T-helper 17 cell (primary cell): ENCODE measurements at regions not wholly inside any gene's neighbourhood (a gene's known extent, or its start where the extent isn't known, plus 50 kb on each side); places are given as distances from the start of the nearest gene placed in this dataset.

Experiments
- ATAC-seq: fragments of 150-1000 bp; cut with Tn5 transposase; 2 replicates; pipeline ENCODE4 v1.10.0; 2021; ENCODE audit warnings: mild to moderate bottlenecking, moderate library complexity
- DNase-seq, 3 donors: peaks; one replicate each; pipeline versions ENCODE4 v3.0.0 to v3.0.0-alpha.2; 2020 to 2021
- H3K9me3 ChIP-seq: one replicate; pipeline ENCODE4 v1.7.0; 2013; ENCODE audit warnings: low read length, mild to moderate bottlenecking; ENCODE audit not compliant: control insufficient read depth, poor library complexity, severe bottlenecking
- H3K27ac Mint-ChIP-seq: one replicate; pipeline ENCODE4 v1.8.0; 2022; ENCODE audit warnings: mild to moderate bottlenecking, moderate library complexity, mixed read lengths
- H3K27me3 Mint-ChIP-seq: one replicate; pipeline ENCODE4 v1.8.0; 2022; ENCODE audit warnings: mixed read lengths
- H3K36me3 Mint-ChIP-seq: one replicate; pipeline ENCODE4 v1.8.0; 2022; ENCODE audit warnings: low read depth, mixed read lengths
- H3K4me1 Mint-ChIP-seq: one replicate; pipeline ENCODE4 v1.8.0; 2022; ENCODE audit warnings: mild to moderate bottlenecking, mixed read lengths
- H3K4me3 Mint-ChIP-seq: one replicate; pipeline ENCODE4 v1.8.0; 2022; ENCODE audit warnings: mild to moderate bottlenecking, moderate library complexity, mixed read lengths

- ATAC-seq: no peak
- no peaks in the 10 kb centered on the region for H3K9me3 ChIP-seq
- no peak for DNase-seq
- Mint-ChIP-seq H3K36me3 (no peaks in the 10 kb centered on the region), H3K27me3 (peaks cover 4% of the 10 kb centered on the region), H3K4me3 (no peak overlapping the region), H3K27ac (no peak overlapping the region), H3K4me1 (no peaks in the 10 kb centered on the region)
Observed at GRCh38 chr13:76163761-76164160, 527.6 kb downstream of the LMO7 start.

GRCh38 chr13:76160961-76161925 is 525.1 kb downstream of the LMO7 start:
- Mint-ChIP-seq H3K4me3 (no peak overlapping the region), H3K4me1 (no peaks in the 10 kb centered on the region), H3K27ac (no peak overlapping the region), H3K27me3 (peaks cover 4% of the 10 kb centered on the region), H3K36me3 (no peaks in the 10 kb centered on the region)
- DNase-seq (no peak), ATAC-seq (no peak)
- no peaks in the 10 kb centered on the region for H3K9me3 ChIP-seq

GRCh38 chr13:76160506-76160905 is 524.4 kb downstream of the LMO7 start:
- DNase-seq (no peak), ATAC-seq (no peak)
- H3K9me3 ChIP-seq: no peaks in the 10 kb centered on the region
- Mint-ChIP-seq H3K27ac (no peak overlapping the region), H3K4me1 (no peaks in the 10 kb centered on the region), H3K36me3 (no peaks in the 10 kb centered on the region), H3K4me3 (no peak overlapping the region), H3K27me3 (peaks cover 4% of the 10 kb centered on the region)

- no peak for ATAC-seq
- Mint-ChIP-seq H3K36me3 (no peaks in the 10 kb centered on the region), H3K27me3 (peaks cover 4% of the 10 kb centered on the region), H3K27ac (no peak overlapping the region), H3K4me3 (no peak overlapping the region), H3K4me1 (no peaks in the 10 kb centered on the region)
- H3K9me3 ChIP-seq: no peaks in the 10 kb centered on the region
- DNase-seq: no peak
Observed at GRCh38 chr13:76157926-76158325, 521.8 kb downstream of the LMO7 start.

GRCh38 chr13:76153239-76153638 is 517.1 kb downstream of the LMO7 start:
- no peak for DNase-seq
- no peak for ATAC-seq
- H3K9me3 ChIP-seq: no peaks in the 10 kb centered on the region
- no peak overlapping the region for H3K4me3 Mint-ChIP-seq
- H3K36me3 Mint-ChIP-seq: no peaks in the 10 kb centered on the region
- H3K27me3 Mint-ChIP-seq: no peaks in the 10 kb centered on the region
- no peak overlapping the region for H3K27ac Mint-ChIP-seq
- H3K4me1 Mint-ChIP-seq: no peaks in the 10 kb centered on the region

GRCh38 chr13:76148926-76149325 is 512.8 kb downstream of the LMO7 start:
- ATAC-seq (no peak), DNase-seq (no peak)
- H3K4me3 Mint-ChIP-seq: no peak overlapping the region
- no peaks in the 10 kb centered on the region for H3K36me3 Mint-ChIP-seq
- peaks cover 6% of the 10 kb centered on the region for H3K27me3 Mint-ChIP-seq
- H3K9me3 ChIP-seq: no peaks in the 10 kb centered on the region
- H3K4me1 Mint-ChIP-seq: no peaks in the 10 kb centered on the region
- no peak overlapping the region for H3K27ac Mint-ChIP-seq

GRCh38 chr13:76148374-76148773 is 512.2 kb downstream of the LMO7 start:
- no peaks in the 10 kb centered on the region for H3K4me1 Mint-ChIP-seq
- peaks cover 6% of the 10 kb centered on the region for H3K27me3 Mint-ChIP-seq
- H3K27ac Mint-ChIP-seq: no peak overlapping the region
- H3K9me3 ChIP-seq: no peaks in the 10 kb centered on the region
- H3K4me3 Mint-ChIP-seq: no peak overlapping the region
- ATAC-seq (no peak), DNase-seq (no peak)
- H3K36me3 Mint-ChIP-seq: no peaks in the 10 kb centered on the region

GRCh38 chr13:76132532-76132931 is 496.4 kb downstream of the LMO7 start:
- Mint-ChIP-seq H3K4me3 (no peak overlapping the region), H3K4me1 (no peaks in the 10 kb centered on the region), H3K36me3 (no peaks in the 10 kb centered on the region), H3K27ac (no peak overlapping the region), H3K27me3 (no peaks in the 10 kb centered on the region)
- DNase-seq (no peak), ATAC-seq (no peak)
- no peaks in the 10 kb centered on the region for H3K9me3 ChIP-seq

- DNase-seq: no peak
- no peak for ATAC-seq
- Mint-ChIP-seq H3K27me3 (no peaks in the 10 kb centered on the region), H3K36me3 (no peaks in the 10 kb centered on the region), H3K4me3 (no peak overlapping the region), H3K4me1 (no peaks in the 10 kb centered on the region), H3K27ac (no peak overlapping the region)
- no peaks in the 10 kb centered on the region for H3K9me3 ChIP-seq
Observed at GRCh38 chr13:76131551-76131950, 495.4 kb downstream of the LMO7 start.

GRCh38 chr13:76129305-76130000 is 493.3 kb downstream of the LMO7 start:
- no peaks in the 10 kb centered on the region for H3K9me3 ChIP-seq
- ATAC-seq (no peak), DNase-seq (no peak)
- H3K4me3 Mint-ChIP-seq: no peak overlapping the region
- no peaks in the 10 kb centered on the region for H3K27me3 Mint-ChIP-seq
- H3K36me3 Mint-ChIP-seq: no peaks in the 10 kb centered on the region
- no peak overlapping the region for H3K27ac Mint-ChIP-seq
- H3K4me1 Mint-ChIP-seq: no peaks in the 10 kb centered on the region

- no peak overlapping the region for H3K4me3 Mint-ChIP-seq
Observed at GRCh38 chr13:76127922-76128321, 491.8 kb downstream of the LMO7 start.

GRCh38 chr13:76123548-76123947 is 487.4 kb downstream of the LMO7 start:
- H3K27ac Mint-ChIP-seq: no peak overlapping the region
- DNase-seq (no peak), ATAC-seq (no peak)
- H3K36me3 Mint-ChIP-seq: no peaks in the 10 kb centered on the region
- H3K4me1 Mint-ChIP-seq: no peaks in the 10 kb centered on the region
- H3K4me3 Mint-ChIP-seq: no peak overlapping the region
- no peaks in the 10 kb centered on the region for H3K9me3 ChIP-seq
- no peaks in the 10 kb centered on the region for H3K27me3 Mint-ChIP-seq

More at GRCh38 chr13:76127922-76128321, 491.8 kb downstream of the LMO7 start:
- no peaks in the 10 kb centered on the region for H3K9me3 ChIP-seq
- Mint-ChIP-seq H3K4me1 (no peaks in the 10 kb centered on the region), H3K27ac (no peak overlapping the region), H3K27me3 (no peaks in the 10 kb centered on the region), H3K36me3 (no peaks in the 10 kb centered on the region)
- ATAC-seq (no peak), DNase-seq (no peak)

- no peaks in the 10 kb centered on the region for H3K27me3 Mint-ChIP-seq
- H3K4me1 Mint-ChIP-seq: no peaks in the 10 kb centered on the region
- H3K27ac Mint-ChIP-seq: no peak overlapping the region
- no peak for DNase-seq
- no peak for ATAC-seq
- no peak overlapping the region for H3K4me3 Mint-ChIP-seq
- H3K9me3 ChIP-seq: no peaks in the 10 kb centered on the region
- no peaks in the 10 kb centered on the region for H3K36me3 Mint-ChIP-seq
Observed at GRCh38 chr13:76116751-76117360, 480.7 kb downstream of the LMO7 start.
